SK-N-SH (cell line): ENCODE measurements at regions not wholly inside any gene's neighbourhood (a gene's known extent, or its start where the extent isn't known, plus 50 kb on each side); places are given as distances from the start of the nearest gene placed in this dataset.

Experiments
- CTCF ChIA-PET: fragments of 300-600, 350-600 bp; formaldehyde crosslinking; extraction: SDS; loops from one replicate; lab custom pipeline; 2021; lab: Yijun Ruan, JAX
- POLR2A ChIA-PET: fragments of 350-600 bp; sonication (Branson Sonifier 250); formaldehyde crosslinking; extraction: SDS; loops from one replicate; lab custom pipeline; 2020; ENCODE audit warnings: antibody characterized with exemption, inconsistent platforms; lab: Yijun Ruan, JAX
- DNase-seq: peaks from one replicate; pipeline ENCODE4 v3.0.0; 2012
- H2AFZ ChIP-seq: fragments of 200-600 bp; sonication (generic); 2 replicates; pipeline ENCODE4 v1.8.1; 2016; ENCODE audit warnings: antibody characterized with exemption, mild to moderate bottlenecking, low read depth
- H3F3A ChIP-seq: fragments of 200-600 bp; sonication (generic); replicated peaks from 2 replicates; pipeline ENCODE3; 2016; ENCODE audit warnings: antibody characterized with exemption, mild to moderate bottlenecking; ENCODE audit not compliant: insufficient read depth
- H3K27ac ChIP-seq, 2 experiments: fragments of 200-500 bp in 1 of 2; fragments of 200-600 bp in 1 of 2; sonication (Bioruptor generic) in 1 of 2; sonication (generic), shearing (Covaris generic) in 1 of 2; 2 replicates each; pipeline versions ENCODE4 v1.5.1 to v1.6.1; 2014 to 2016; ENCODE audit warnings: low read depth in 2 of 2, inconsistent platforms in 1 of 2, low read length in 1 of 2, mild to moderate bottlenecking in 1 of 2, mixed read lengths in 1 of 2
- H3K27me3 ChIP-seq: fragments of 200-600 bp; sonication (generic), shearing (Covaris generic); 2 replicates; pipeline ENCODE4 v1.6.1; 2016; ENCODE audit warnings: mixed run types; ENCODE audit not compliant: insufficient read depth
- H3K36me3 ChIP-seq, 2 experiments: fragments of 200-500 bp in 1 of 2; fragments of 200-600 bp in 1 of 2; sonication (Bioruptor generic) in 1 of 2; sonication (generic) in 1 of 2; replicated peaks in 1 of 2; 2 replicates each; pipeline versions ENCODE3 to v1.5.1; 2014 to 2016; ENCODE audit warnings: low read length in 1 of 2, mild to moderate bottlenecking in 1 of 2; ENCODE audit not compliant: insufficient read depth in 2 of 2, control insufficient read depth in 1 of 2
- H3K4me1 ChIP-seq, 2 experiments: fragments of 200-500 bp in 1 of 2; fragments of 200-600 bp in 1 of 2; sonication (Bioruptor generic) in 1 of 2; sonication (generic), shearing (Covaris generic) in 1 of 2; 2 replicates each; pipeline versions ENCODE4 v1.5.1 to v1.6.1; 2014 to 2016; ENCODE audit warnings: low read depth in 1 of 2, low read length in 1 of 2, mixed run types in 1 of 2; ENCODE audit not compliant: insufficient read depth in 2 of 2, control insufficient read depth in 1 of 2
- H3K4me2 ChIP-seq: fragments of 200-600 bp; sonication (generic), shearing (Covaris generic); 2 replicates; pipeline ENCODE4 v1.6.1; 2017; ENCODE audit warnings: mixed run types
- H3K4me3 ChIP-seq, 2 experiments: fragments of 200-500 bp in 1 of 2; fragments of 200-600 bp in 1 of 2; sonication (Bioruptor generic) in 1 of 2; sonication (generic), shearing (Covaris generic) in 1 of 2; 2 replicates each; pipeline versions ENCODE4 v1.5.1 to v1.8.1; 2014 to 2016; ENCODE audit warnings: low read depth in 2 of 2, inconsistent platforms in 1 of 2, low read length in 1 of 2, mild to moderate bottlenecking in 1 of 2, mixed read lengths in 1 of 2, moderate library complexity in 1 of 2
- H3K79me2 ChIP-seq: fragments of 200-600 bp; sonication (generic); 2 replicates; pipeline ENCODE4 v1.8.1; 2017; ENCODE audit warnings: mild to moderate bottlenecking; ENCODE audit not compliant: insufficient read depth
- H3K9ac ChIP-seq: fragments of 200-600 bp; sonication (generic); 2 replicates; pipeline ENCODE4 v1.6.1; 2017; ENCODE audit warnings: mixed run types
- H3K9me2 ChIP-seq: fragments of 200-600 bp; sonication (generic); 2 replicates; pipeline ENCODE4 v1.6.1; 2017; ENCODE audit warnings: mixed run types
- H3K9me3 ChIP-seq: fragments of 200-600 bp; sonication (generic); 2 replicates; pipeline ENCODE4 v1.6.1; 2017; ENCODE audit warnings: mixed run types, mild to moderate bottlenecking, moderate library complexity
- H4K20me1 ChIP-seq: fragments of 200-600 bp; sonication (generic); 2 replicates; pipeline ENCODE4 v1.6.1; 2017; ENCODE audit warnings: mild to moderate bottlenecking, mixed run types; ENCODE audit not compliant: insufficient read depth
- FOSL2 ChIP-seq: IDR thresholded peaks from 2 replicates; pipeline ENCODE4 v1.4.0; 2012; ENCODE audit warnings: low read depth, mild to moderate bottlenecking, moderate library complexity, borderline replicate concordance
- FOXM1 ChIP-seq: IDR thresholded peaks from 2 replicates; pipeline ENCODE4 v1.4.0; 2012; ENCODE audit warnings: low read depth, mild to moderate bottlenecking
- GABPA ChIP-seq: IDR thresholded peaks from 2 replicates; pipeline ENCODE4 v1.4.0; 2012; ENCODE audit warnings: low read depth, mild to moderate bottlenecking
- JUND ChIP-seq: IDR thresholded peaks from 2 replicates; pipeline ENCODE4 v1.4.0; 2012
- MEF2A ChIP-seq: IDR thresholded peaks from 2 replicates; pipeline ENCODE4 v1.4.0; 2012; ENCODE audit warnings: low read depth, borderline replicate concordance
- NRF1 ChIP-seq: IDR thresholded peaks from 2 replicates; pipeline ENCODE4 v1.6.1; 2012; ENCODE audit warnings: low read depth, mild to moderate bottlenecking, low read length
- PBX3 ChIP-seq: IDR thresholded peaks from 2 replicates; pipeline ENCODE4; 2012
- RAD21 ChIP-seq: IDR thresholded peaks from 2 replicates; pipeline ENCODE4 v1.6.1; 2012; ENCODE audit warnings: mild to moderate bottlenecking, low read length
- RCOR1 ChIP-seq: fragments of 150-350 bp; IDR thresholded peaks from 2 replicates; pipeline ENCODE4 v1.6.1; 2017; ENCODE audit warnings: antibody characterized with exemption, low read length
- SIN3A ChIP-seq: IDR thresholded peaks from 2 replicates; pipeline ENCODE4 v1.6.1; 2012; ENCODE audit warnings: low read depth, mild to moderate bottlenecking, low read length, moderate library complexity, borderline replicate concordance
- YY1 ChIP-seq: IDR thresholded peaks from 2 replicates; pipeline ENCODE4 v1.4.0; 2012; ENCODE audit warnings: low read depth, mild to moderate bottlenecking
- WGBS: methylation state at CpG from one replicate; pipeline ENCODE4 v1.1.6; 2017; ENCODE audit warnings: low lambda C conversion rate; 5-methylcytosine and 5-hydroxymethylcytosine counted together
- TF ChIP-seq, protein P1 (sequence below): fragments of 200-600 bp; sonication (generic); IDR thresholded peaks from 2 replicates; pipeline ENCODE4 v1.6.1; 2017; ENCODE audit warnings: antibody characterized with exemption, mild to moderate bottlenecking, moderate library complexity
- TF ChIP-seq, protein P2 (sequence below): IDR thresholded peaks from 2 replicates; pipeline ENCODE4 v1.4.0; 2012; ENCODE audit warnings: low read depth, borderline replicate concordance

GRCh38 chr17:14813649-14814370, 451.3 kb downstream of the PMP22 start:
- POLR2A ChIA-PET: no interaction called here

DNA sequence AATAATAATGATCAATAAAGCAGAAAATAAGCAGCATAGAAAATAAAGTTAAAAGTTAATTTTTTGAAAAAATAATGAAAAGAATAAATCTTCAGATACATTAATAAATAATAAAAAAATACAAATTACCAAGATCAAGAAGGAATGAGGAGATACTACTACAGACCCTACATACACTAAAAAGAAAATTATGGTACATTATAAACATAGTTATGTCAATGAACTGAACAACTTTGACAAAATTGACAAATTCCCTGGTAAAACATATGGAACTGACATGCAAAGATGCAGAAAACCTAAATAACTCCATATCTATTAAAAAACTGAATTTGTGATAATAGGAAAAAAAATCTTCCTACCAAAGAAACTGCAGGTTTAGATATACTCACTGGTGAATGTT, 456.7 kb downstream of the PMP22 start:
- Histone ChIP-seq H4K20me1 (no peaks in the 10 kb centered on the region), H3K4me2 (no peak overlapping the region), H2AFZ (no peak overlapping the region)

More at GRCh38 chr17:14813649-14814370, 451.3 kb downstream of the PMP22 start:
- CTCF ChIA-PET: no interaction called here
- DNase-seq: peak; percentile 4
- H3K4me3 ChIP-seq: peak overlapping the region in 1 of 2 experiments; percentile 32; a peak in 1 of 4 replicates
- no peak overlapping the region for H3K4me2 ChIP-seq
- no peak for TF ChIP-seq RAD21
- TF ChIP-seq, protein P1, sequence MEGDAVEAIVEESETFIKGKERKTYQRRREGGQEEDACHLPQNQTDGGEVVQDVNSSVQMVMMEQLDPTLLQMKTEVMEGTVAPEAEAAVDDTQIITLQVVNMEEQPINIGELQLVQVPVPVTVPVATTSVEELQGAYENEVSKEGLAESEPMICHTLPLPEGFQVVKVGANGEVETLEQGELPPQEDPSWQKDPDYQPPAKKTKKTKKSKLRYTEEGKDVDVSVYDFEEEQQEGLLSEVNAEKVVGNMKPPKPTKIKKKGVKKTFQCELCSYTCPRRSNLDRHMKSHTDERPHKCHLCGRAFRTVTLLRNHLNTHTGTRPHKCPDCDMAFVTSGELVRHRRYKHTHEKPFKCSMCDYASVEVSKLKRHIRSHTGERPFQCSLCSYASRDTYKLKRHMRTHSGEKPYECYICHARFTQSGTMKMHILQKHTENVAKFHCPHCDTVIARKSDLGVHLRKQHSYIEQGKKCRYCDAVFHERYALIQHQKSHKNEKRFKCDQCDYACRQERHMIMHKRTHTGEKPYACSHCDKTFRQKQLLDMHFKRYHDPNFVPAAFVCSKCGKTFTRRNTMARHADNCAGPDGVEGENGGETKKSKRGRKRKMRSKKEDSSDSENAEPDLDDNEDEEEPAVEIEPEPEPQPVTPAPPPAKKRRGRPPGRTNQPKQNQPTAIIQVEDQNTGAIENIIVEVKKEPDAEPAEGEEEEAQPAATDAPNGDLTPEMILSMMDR: peak; percentile 43
- WGBS: 27% methylated on average over 17 of the region's 18 CpGs
- H3K79me2 ChIP-seq: no peaks in the 10 kb centered on the region
- no peak overlapping the region for H3K27ac ChIP-seq
- H3K9ac ChIP-seq: no peak overlapping the region
- no peaks in the 10 kb centered on the region for H3F3A ChIP-seq
- no peaks in the 10 kb centered on the region for H3K9me2 ChIP-seq
- no peaks in the 10 kb centered on the region for H4K20me1 ChIP-seq
- no peaks in the 10 kb centered on the region for H3K9me3 ChIP-seq
- H3K27me3 ChIP-seq: no peaks in the 10 kb centered on the region; the same call in 1 of the 2 replicates
- no peaks in the 10 kb centered on the region for H3K4me1 ChIP-seq
- H3K36me3 ChIP-seq: no peaks in the 10 kb centered on the region
- H2AFZ ChIP-seq: no peak overlapping the region

More for the DNA sequence above, 456.7 kb downstream of the PMP22 start:
- H3K27ac ChIP-seq: no peak overlapping the region
- H3F3A ChIP-seq: no peaks in the 10 kb centered on the region
- POLR2A ChIA-PET: no interaction called here
- no peaks in the 10 kb centered on the region for H3K9me3 ChIP-seq
- H3K9me2 ChIP-seq: no peaks in the 10 kb centered on the region
- H3K4me3 ChIP-seq: no peak overlapping the region
- CTCF ChIA-PET: no interaction called here
- H3K36me3 ChIP-seq: no peaks in the 10 kb centered on the region
- H3K79me2 ChIP-seq: no peaks in the 10 kb centered on the region
- no peaks in the 10 kb centered on the region; the same call in 1 of the 2 replicates for H3K27me3 ChIP-seq
- H3K4me1 ChIP-seq: no peaks in the 10 kb centered on the region
- DNase-seq: no peak
- H3K9ac ChIP-seq: no peak overlapping the region
- TF ChIP-seq SIN3A (no peak), YY1 (no peak), NRF1 (no peak), GABPA (no peak), MEF2A (no peak), RAD21 (no peak), FOSL2 (no peak), FOXM1 (no peak), PBX3 (no peak), RCOR1 (no peak), JUND (no peak)
- TF ChIP-seq, protein P2, sequence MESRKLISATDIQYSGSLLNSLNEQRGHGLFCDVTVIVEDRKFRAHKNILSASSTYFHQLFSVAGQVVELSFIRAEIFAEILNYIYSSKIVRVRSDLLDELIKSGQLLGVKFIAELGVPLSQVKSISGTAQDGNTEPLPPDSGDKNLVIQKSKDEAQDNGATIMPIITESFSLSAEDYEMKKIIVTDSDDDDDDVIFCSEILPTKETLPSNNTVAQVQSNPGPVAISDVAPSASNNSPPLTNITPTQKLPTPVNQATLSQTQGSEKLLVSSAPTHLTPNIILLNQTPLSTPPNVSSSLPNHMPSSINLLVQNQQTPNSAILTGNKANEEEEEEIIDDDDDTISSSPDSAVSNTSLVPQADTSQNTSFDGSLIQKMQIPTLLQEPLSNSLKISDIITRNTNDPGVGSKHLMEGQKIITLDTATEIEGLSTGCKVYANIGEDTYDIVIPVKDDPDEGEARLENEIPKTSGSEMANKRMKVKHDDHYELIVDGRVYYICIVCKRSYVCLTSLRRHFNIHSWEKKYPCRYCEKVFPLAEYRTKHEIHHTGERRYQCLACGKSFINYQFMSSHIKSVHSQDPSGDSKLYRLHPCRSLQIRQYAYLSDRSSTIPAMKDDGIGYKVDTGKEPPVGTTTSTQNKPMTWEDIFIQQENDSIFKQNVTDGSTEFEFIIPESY: no peak
- TF ChIP-seq, protein P1: no peak
